Liver (tissue), 8 donors: ENCODE measurements at regions not wholly inside any gene's neighbourhood (a gene's known extent, or its start where the extent isn't known, plus 50 kb on each side); places are given as distances from the start of the nearest gene placed in this dataset.

ENCODE experiments used
- DNase-seq: peaks from one replicate; pipeline ENCODE4 v3.0.0-alpha.2; 2017; ENCODE audit warnings: low spot score
- H3K27ac ChIP-seq, 2 donors: one replicate each; pipeline ENCODE4 v1.7.0; 2013; ENCODE audit warnings: inconsistent platforms in 2 of 2, low read length in 2 of 2, control low read depth in 1 of 2, low read depth in 1 of 2, mild to moderate bottlenecking in 1 of 2
- H3K27me3 ChIP-seq, 4 donors: one replicate each; pipeline versions ENCODE4 v1.6.1 to v1.7.0; 2013; ENCODE audit warnings: low read length in 3 of 4, inconsistent platforms in 1 of 4, mild to moderate bottlenecking in 1 of 4, moderate library complexity in 1 of 4; ENCODE audit not compliant: control insufficient read depth in 4 of 4, insufficient read depth in 4 of 4
- H3K36me3 ChIP-seq, 4 donors: one replicate each; pipeline versions ENCODE4 v1.6.1 to v1.7.0; 2013; ENCODE audit warnings: low read length in 3 of 4, mild to moderate bottlenecking in 3 of 4, low read depth in 1 of 4, moderate library complexity in 1 of 4; ENCODE audit not compliant: control insufficient read depth in 4 of 4, insufficient read depth in 3 of 4
- H3K4me1 ChIP-seq, 4 donors: one replicate each; pipeline versions ENCODE4 v1.6.1 to v1.7.0; 2013; ENCODE audit warnings: low read length in 3 of 4, mild to moderate bottlenecking in 3 of 4, moderate library complexity in 1 of 4; ENCODE audit not compliant: control insufficient read depth in 4 of 4, insufficient read depth in 4 of 4
- H3K4me3 ChIP-seq, 3 donors: one replicate each; pipeline versions ENCODE4 v1.6.1 to v1.7.0; 2013; ENCODE audit warnings: low read length in 3 of 3, control low read depth in 1 of 3, low read depth in 1 of 3, mild to moderate bottlenecking in 1 of 3
- H3K9ac ChIP-seq, 2 donors: one replicate each; pipeline ENCODE4 v1.7.0; 2013; ENCODE audit warnings: low read length in 2 of 2, mild to moderate bottlenecking in 2 of 2, moderate library complexity in 2 of 2, control low read depth in 1 of 2, low read depth in 1 of 2
- H3K9me3 ChIP-seq, 4 donors: one replicate each; pipeline versions ENCODE4 v1.6.1 to v1.7.0; 2013; ENCODE audit warnings: low read length in 3 of 4; ENCODE audit not compliant: control insufficient read depth in 4 of 4
- ATF3 ChIP-seq: IDR thresholded peaks from 2 replicates; pipeline ENCODE4 v1.6.1; 2016; ENCODE audit warnings: antibody characterized with exemption
- CTCF ChIP-seq: fragments of 150-350 bp; IDR thresholded peaks from 2 replicates; pipeline ENCODE4 v1.5.1; 2017; ENCODE audit warnings: improper control_type of control experiment, low read depth, low read length; ENCODE audit not compliant: missing input control
- EGR1 ChIP-seq, 2 donors: IDR thresholded peaks; 2 replicates each; pipeline ENCODE4 v1.6.1; 2016 to 2018; ENCODE audit warnings: antibody characterized with exemption in 2 of 2, low read depth in 2 of 2
- FOXA1 ChIP-seq: IDR thresholded peaks from 2 replicates; pipeline ENCODE4 v1.6.1; 2016; ENCODE audit warnings: antibody characterized with exemption
- FOXA2 ChIP-seq: IDR thresholded peaks from 2 replicates; pipeline ENCODE4 v1.6.1; 2016; ENCODE audit warnings: antibody characterized with exemption
- GABPA ChIP-seq, 2 donors: IDR thresholded peaks in 1 of 2; conservative IDR thresholded peaks in 1 of 2; 2 replicates each; pipeline ENCODE4 v1.6.1; 2016; ENCODE audit warnings: antibody characterized with exemption in 2 of 2, mild to moderate bottlenecking in 1 of 2, moderate library complexity in 1 of 2
- HNF4A ChIP-seq, 2 donors: conservative IDR thresholded peaks; 2 replicates each; pipeline ENCODE4 v1.6.1; 2016; ENCODE audit warnings: antibody characterized with exemption in 2 of 2, mild to moderate bottlenecking in 2 of 2
- HNF4G ChIP-seq: IDR thresholded peaks from 2 replicates; pipeline ENCODE4 v1.6.1; 2016; ENCODE audit warnings: antibody characterized with exemption
- JUND ChIP-seq, 2 donors: IDR thresholded peaks; 2 replicates each; pipeline ENCODE4 v1.6.1; 2016; ENCODE audit warnings: antibody characterized with exemption in 2 of 2
- MAX ChIP-seq: IDR thresholded peaks from 2 replicates; pipeline ENCODE4 v1.6.1; 2016; ENCODE audit warnings: antibody characterized with exemption
- NR2F2 ChIP-seq: IDR thresholded peaks from 2 replicates; pipeline ENCODE4 v1.6.1; 2016; ENCODE audit warnings: antibody characterized with exemption
- RAD21 ChIP-seq, 2 donors: IDR thresholded peaks; 2 replicates each; pipeline ENCODE4 v1.6.1; 2016; ENCODE audit warnings: antibody characterized with exemption in 2 of 2, mild to moderate bottlenecking in 2 of 2
- REST ChIP-seq: IDR thresholded peaks from 2 replicates; pipeline ENCODE4 v1.6.1; 2016; ENCODE audit warnings: antibody characterized with exemption, mild to moderate bottlenecking
- RXRA ChIP-seq, 2 donors: IDR thresholded peaks; 2 replicates each; pipeline ENCODE4 v1.6.1; 2017 to 2018; ENCODE audit warnings: antibody characterized with exemption in 2 of 2, mild to moderate bottlenecking in 1 of 2
- SP1 ChIP-seq: IDR thresholded peaks from 2 replicates; pipeline ENCODE4 v1.6.1; 2018; ENCODE audit warnings: antibody characterized with exemption, mild to moderate bottlenecking
- TAF1 ChIP-seq: conservative IDR thresholded peaks from 2 replicates; pipeline ENCODE4 v1.6.1; 2016; ENCODE audit warnings: antibody characterized with exemption, mild to moderate bottlenecking
- YY1 ChIP-seq: IDR thresholded peaks from 2 replicates; pipeline ENCODE4 v1.6.1; 2016; ENCODE audit warnings: antibody characterized with exemption, mild to moderate bottlenecking
- ZBTB33 ChIP-seq: IDR thresholded peaks from 2 replicates; pipeline ENCODE4 v1.6.1; 2016; ENCODE audit warnings: antibody characterized with exemption
- WGBS: extraction: QIAGEN DNeasy Blood & Tissue Kit; methylation state at CpG from one replicate; pipeline ENCODE4 v1.1.7; 2013; 5-methylcytosine and 5-hydroxymethylcytosine counted together
- donor health status: healthy.
- donor health status: healthy.
- donor health status: healthy.
- donor health status: healthy.
- donor health status: healthy.

- Histone ChIP-seq H3K36me3 (no peaks in the 10 kb centered on the region), H3K27ac (no peak overlapping the region), H3K9me3 (no peaks in the 10 kb centered on the region), H3K9ac (no peak overlapping the region), H3K4me1 (no peaks in the 10 kb centered on the region), H3K27me3 (no peaks in the 10 kb centered on the region), H3K4me3 (no peak overlapping the region)
- DNase-seq, result no peak
- WGBS, result 87% methylated on average over 8 of the region's 8 CpGs
- no peak for TF ChIP-seq ATF3
- TF ChIP-seq CTCF, result no peak
- TF ChIP-seq FOXA1, result no peak
- TF ChIP-seq RAD21 (IDR thresholded peaks at IDR 0.05), result no peak
- no peak for TF ChIP-seq FOXA2
- TF ChIP-seq ZBTB33, result no peak
- TF ChIP-seq TAF1, result no peak
- no peak for TF ChIP-seq HNF4A (conservative IDR thresholded peaks at IDR 0.05)
- no peak for TF ChIP-seq RXRA (IDR thresholded peaks at IDR 0.05)
- no peak for TF ChIP-seq EGR1 (IDR thresholded peaks at IDR 0.05; ENCODE audit: low read depth in 2 of 2)
- no peak for TF ChIP-seq HNF4G
Measured at GRCh38 chr3:151675858-151676615, 57.7 kb upstream of the AADACL2 start.

- H3K36me3 ChIP-seq, result no peaks in the 10 kb centered on the region
- WGBS, result 71% methylated on average over 1 of the region's 1 CpG
- H3K9me3 ChIP-seq, result no peaks in the 10 kb centered on the region
- H3K27me3 ChIP-seq, result no peaks in the 10 kb centered on the region
- no peaks in the 10 kb centered on the region for H3K4me1 ChIP-seq
- DNase-seq, result no peak
- no peak overlapping the region for H3K4me3 ChIP-seq
- H3K27ac ChIP-seq, result no peak overlapping the region
- TF ChIP-seq NR2F2, result no peak
- TF ChIP-seq RAD21 (IDR thresholded peaks at IDR 0.05), result no peak
- TF ChIP-seq CTCF, result no peak
- no peak for TF ChIP-seq ATF3
- no peak for TF ChIP-seq SP1
- no peak for TF ChIP-seq FOXA1
- no peak for TF ChIP-seq MAX
- no peak for TF ChIP-seq JUND (IDR thresholded peaks at IDR 0.05)
- TF ChIP-seq HNF4G, result no peak
- TF ChIP-seq YY1, result no peak
- TF ChIP-seq FOXA2, result no peak
- no peak for TF ChIP-seq REST
- TF ChIP-seq GABPA (IDR thresholded peaks at IDR 0.05 in 1 of 2, conservative IDR thresholded peaks at IDR 0.05 in 1 of 2), result no peak
- no peak for TF ChIP-seq ZBTB33
- TF ChIP-seq RXRA (IDR thresholded peaks at IDR 0.05), result no peak
- no peak for TF ChIP-seq HNF4A (conservative IDR thresholded peaks at IDR 0.05)
- no peak for TF ChIP-seq TAF1
- no peak overlapping the region for H3K9ac ChIP-seq
Measured at GRCh38 chr3:151673974-151674373, 59.8 kb upstream of the AADACL2 start.
